M059J (cell line): ENCODE measurements at regions not wholly inside any gene's neighbourhood (a gene's known extent, or its start where the extent isn't known, plus 50 kb on each side); places are given as distances from the start of the nearest gene placed in this dataset.
"Not testable (repeated sequence)": the region's sequence is repeated elsewhere in the genome, so short reads cannot be mapped to it uniquely, and the experiment has no call there.

ENCODE experiments used
- DNase-seq: peaks from one replicate; pipeline ENCODE4 v3.0.0-alpha.2; 2012; ENCODE audit warnings: low read depth

- peak; percentile 67 for DNase-seq
These were observed 121.3 kb upstream of the IQSEC1 start for GRCh38 chr3:13194285-13195209.

GRCh38 chr3:13193320-13194284 lies 120.4 kb upstream of the IQSEC1 start:
- DNase-seq: peak; percentile 82

GRCh38 chr3:13192471-13193213 lies 119.4 kb upstream of the IQSEC1 start:
- DNase-seq: peak; percentile 13

- no peak for DNase-seq
These were observed 117.8 kb upstream of the IQSEC1 start for GRCh38 chr3:13191016-13191415.

GRCh38 chr3:13190378-13190765 lies 117.1 kb upstream of the IQSEC1 start:
- no peak for DNase-seq

- DNase-seq: peak; percentile 66
These were observed 116.6 kb upstream of the IQSEC1 start for GRCh38 chr3:13189639-13190377.

GRCh38 chr3:13188975-13189374 lies 115.7 kb upstream of the IQSEC1 start:
- DNase-seq: no peak

GRCh38 chr3:13188181-13188779 lies 115.1 kb upstream of the IQSEC1 start:
- DNase-seq: no peak

- no peak for DNase-seq
These were observed 114.4 kb upstream of the IQSEC1 start for GRCh38 chr3:13187593-13187992.

GRCh38 chr3:13186435-13186815 lies 113.2 kb upstream of the IQSEC1 start:
- DNase-seq: no peak

GRCh38 chr3:13185737-13186434 lies 112.7 kb upstream of the IQSEC1 start:
- DNase-seq: no peak

GRCh38 chr3:13179582-13180210 lies 106.5 kb upstream of the IQSEC1 start:
- DNase-seq: not testable (repeated sequence)

GRCh38 chr3:13179181-13179580 lies 106.0 kb upstream of the IQSEC1 start:
- DNase-seq: no peak

- no peak for DNase-seq
These were observed 104.9 kb upstream of the IQSEC1 start for GRCh38 chr3:13178107-13178506.

GRCh38 chr3:13177641-13178040 lies 104.4 kb upstream of the IQSEC1 start:
- no peak for DNase-seq

GRCh38 chr3:13177236-13177635 lies 104.0 kb upstream of the IQSEC1 start:
- DNase-seq: no peak

- no peak for DNase-seq
These were observed 103.2 kb upstream of the IQSEC1 start for GRCh38 chr3:13176445-13176844.

GRCh38 chr3:13174803-13175135 lies 101.5 kb upstream of the IQSEC1 start:
- DNase-seq: no peak

- no peak for DNase-seq
These were observed 101.0 kb upstream of the IQSEC1 start for GRCh38 chr3:13174011-13174802.
